ENCODE measurements at regions not wholly inside any gene's neighbourhood (a gene's known extent, or its start where the extent isn't known, plus 50 kb on each side); places are given as distances from the start of the nearest gene placed in this dataset.

DNA sequence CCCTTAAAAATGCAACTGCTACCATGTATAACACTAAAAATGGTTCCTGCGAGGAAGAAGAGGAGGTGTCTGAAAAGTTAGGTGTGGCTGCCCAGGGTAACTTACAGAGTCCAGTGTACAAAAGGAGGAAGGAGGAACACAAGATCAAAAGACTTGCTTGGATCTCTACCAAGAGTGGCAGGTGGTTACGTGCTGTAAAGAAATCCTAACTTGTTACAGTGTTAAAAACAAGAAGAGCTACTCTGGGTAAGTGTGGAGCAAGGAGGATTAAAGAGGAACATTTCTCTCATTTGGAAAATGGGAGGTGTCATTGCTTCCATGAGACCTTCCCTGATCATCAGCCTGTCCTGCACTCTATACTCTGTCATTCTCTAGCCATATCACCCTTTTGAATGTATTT is 242.0 kb downstream of the PTTG2 start:
- TF ChIP-seq, protein P1, sequence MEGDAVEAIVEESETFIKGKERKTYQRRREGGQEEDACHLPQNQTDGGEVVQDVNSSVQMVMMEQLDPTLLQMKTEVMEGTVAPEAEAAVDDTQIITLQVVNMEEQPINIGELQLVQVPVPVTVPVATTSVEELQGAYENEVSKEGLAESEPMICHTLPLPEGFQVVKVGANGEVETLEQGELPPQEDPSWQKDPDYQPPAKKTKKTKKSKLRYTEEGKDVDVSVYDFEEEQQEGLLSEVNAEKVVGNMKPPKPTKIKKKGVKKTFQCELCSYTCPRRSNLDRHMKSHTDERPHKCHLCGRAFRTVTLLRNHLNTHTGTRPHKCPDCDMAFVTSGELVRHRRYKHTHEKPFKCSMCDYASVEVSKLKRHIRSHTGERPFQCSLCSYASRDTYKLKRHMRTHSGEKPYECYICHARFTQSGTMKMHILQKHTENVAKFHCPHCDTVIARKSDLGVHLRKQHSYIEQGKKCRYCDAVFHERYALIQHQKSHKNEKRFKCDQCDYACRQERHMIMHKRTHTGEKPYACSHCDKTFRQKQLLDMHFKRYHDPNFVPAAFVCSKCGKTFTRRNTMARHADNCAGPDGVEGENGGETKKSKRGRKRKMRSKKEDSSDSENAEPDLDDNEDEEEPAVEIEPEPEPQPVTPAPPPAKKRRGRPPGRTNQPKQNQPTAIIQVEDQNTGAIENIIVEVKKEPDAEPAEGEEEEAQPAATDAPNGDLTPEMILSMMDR (IDR thresholded peaks at IDR 0.05), result no peak
- DNase-seq (ENCODE audit: low spot score), result no peak
- Histone ChIP-seq H3K4me3 (no peak overlapping the region), H3K27ac (no peak overlapping the region)

DNA sequence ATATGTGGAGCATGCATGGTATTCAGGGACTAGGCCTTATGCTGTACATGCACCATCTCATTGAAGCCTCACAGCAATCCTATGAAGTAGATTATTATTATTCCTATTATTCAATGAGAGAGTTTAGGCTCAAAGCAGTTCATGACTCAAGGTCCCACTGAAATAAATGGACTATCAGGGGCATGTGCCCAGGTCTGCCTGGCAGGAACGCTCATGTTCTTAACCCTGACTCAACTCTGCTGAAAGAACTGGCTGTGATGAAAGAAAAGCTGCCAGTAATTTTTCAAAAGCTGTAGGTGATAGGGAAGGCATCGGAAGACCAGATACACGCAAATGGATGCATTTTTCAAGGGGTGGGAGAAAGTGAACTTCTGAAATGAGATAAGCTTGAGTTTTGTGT is 243.4 kb downstream of the PTTG2 start:
- H3K4me3 ChIP-seq, result no peak overlapping the region
- TF ChIP-seq, protein P1 (IDR thresholded peaks at IDR 0.05), result no peak
- no peak overlapping the region for H3K27ac ChIP-seq
- DNase-seq (ENCODE audit: low spot score), result no peak

DNA sequence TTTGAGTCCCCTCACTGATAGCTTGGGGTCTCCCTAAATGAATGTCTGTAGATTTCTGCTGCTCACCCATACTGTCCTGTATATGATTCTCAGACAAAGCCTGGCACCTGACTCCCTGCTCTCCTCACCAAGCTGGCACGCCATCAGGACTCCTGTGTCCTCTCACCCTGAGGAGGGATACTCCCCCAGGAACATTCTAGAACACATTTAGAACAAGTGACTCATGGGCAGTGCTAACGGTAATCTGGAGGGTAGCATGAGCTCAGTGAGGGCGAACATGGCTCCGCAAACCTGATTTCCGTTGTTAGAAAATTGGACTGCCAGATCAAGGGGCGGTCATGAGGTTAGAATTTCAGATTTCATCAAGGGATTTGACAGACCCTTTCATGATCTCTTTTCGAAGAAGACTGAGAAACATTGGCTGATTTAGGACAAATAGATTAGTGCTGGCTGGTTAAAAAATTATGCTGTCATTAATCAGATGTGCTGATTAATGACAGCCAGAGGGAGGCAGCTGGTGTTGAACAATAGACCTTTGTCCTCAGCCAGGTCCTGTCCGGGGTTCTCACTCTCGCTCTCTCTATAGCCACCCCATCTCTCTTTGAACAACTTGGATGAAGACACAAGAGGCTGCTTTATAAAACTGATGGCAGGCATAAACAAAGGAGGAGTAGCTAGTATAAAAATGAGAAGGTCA is 244.3 kb downstream of the PTTG2 start:
- TF ChIP-seq, protein P1 (IDR thresholded peaks at IDR 0.05), result no peak
- Histone ChIP-seq H3K4me3 (no peak overlapping the region), H3K27ac (no peak overlapping the region)
- DNase-seq (ENCODE audit: low spot score), result no peak

DNA sequence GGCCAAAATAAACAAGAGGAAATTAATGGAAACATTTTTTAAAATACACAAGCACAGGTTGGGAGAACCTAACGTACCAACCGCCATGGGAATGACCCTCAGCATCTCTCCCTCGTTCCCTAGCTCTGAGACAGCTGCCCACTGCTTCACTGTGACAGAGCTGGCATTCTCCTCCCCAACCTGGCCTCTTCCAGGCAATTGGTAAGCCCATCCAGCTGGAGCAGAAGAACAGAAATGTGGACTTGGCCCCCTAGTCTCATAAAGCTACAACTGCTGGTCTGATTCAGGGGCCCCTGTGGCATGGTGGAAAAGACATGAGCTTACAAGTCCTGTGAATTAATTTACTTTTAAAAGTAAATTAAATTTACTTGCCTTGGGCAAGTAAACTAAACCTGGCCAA is 245.1 kb downstream of the PTTG2 start:
- DNase-seq (ENCODE audit: low spot score), result no peak
- Histone ChIP-seq H3K4me3 (no peak overlapping the region), H3K27ac (no peak overlapping the region)
- TF ChIP-seq, protein P1 (IDR thresholded peaks at IDR 0.05), result no peak

DNA sequence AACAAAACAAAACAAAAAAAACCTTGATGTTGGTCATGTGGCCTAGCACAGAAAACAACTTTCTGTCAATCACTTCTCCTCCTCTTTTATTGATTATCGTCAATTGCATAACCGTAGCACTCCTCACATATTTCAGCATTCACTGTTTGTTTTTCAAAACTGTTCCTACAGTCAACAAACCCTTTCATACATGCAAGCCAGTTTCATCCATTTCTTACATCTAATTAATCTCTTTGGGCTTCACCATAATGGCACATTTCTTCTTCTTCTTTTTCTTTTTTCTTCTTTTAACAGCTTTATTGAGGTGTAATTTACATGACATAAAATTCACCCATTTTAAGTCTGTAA is 246.9 kb downstream of the PTTG2 start:
- Histone ChIP-seq H3K4me3 (no peak overlapping the region), H3K27ac (no peak overlapping the region)
- DNase-seq (ENCODE audit: low spot score), result no peak
- TF ChIP-seq, protein P1 (IDR thresholded peaks at IDR 0.05), result no peak

DNA sequence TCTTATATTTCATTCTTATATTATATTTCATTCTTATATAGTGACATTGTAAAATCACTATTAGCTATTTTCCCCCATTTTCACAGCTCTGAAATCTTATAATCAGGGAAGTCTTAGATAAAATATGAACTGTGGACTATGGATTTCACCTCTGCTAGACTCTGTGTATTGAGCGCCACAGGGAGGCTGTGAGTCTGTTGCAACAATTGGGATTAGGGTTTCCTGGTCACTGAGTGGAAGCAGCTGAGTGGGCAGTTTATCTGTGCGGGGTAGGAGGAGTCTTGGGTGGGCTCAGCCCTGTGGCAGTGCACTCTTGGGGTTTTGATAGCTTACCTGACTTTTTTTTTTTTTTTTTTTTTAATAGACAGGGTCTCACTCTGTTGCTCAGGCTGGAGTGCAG is 249.5 kb downstream of the PTTG2 start:
- no peak for DNase-seq (ENCODE audit: low spot score)
- peak overlapping the region in 1 of 2 donors; percentile 93 for H3K27ac ChIP-seq

More for the DNA sequence above, 249.5 kb downstream of the PTTG2 start:
- TF ChIP-seq, protein P1 (IDR thresholded peaks at IDR 0.05), result no peak
- H3K4me3 ChIP-seq, result no peak overlapping the region

All from coronary artery (tissue), 2 donors.